OCI-LY3 (cell line): ENCODE measurements at regions not wholly inside any gene's neighbourhood (a gene's known extent, or its start where the extent isn't known, plus 50 kb on each side); places are given as distances from the start of the nearest gene placed in this dataset.

Experiments used
- CTCF ChIP-seq: fragments of 200-600, 300-600 bp; sonication (generic); IDR thresholded peaks from 2 replicates; pipeline ENCODE4 v1.5.1; 2014; ENCODE audit warnings: antibody characterized with exemption, low read length, low read depth
- EZH2phosphoT487 ChIP-seq: fragments of 200-600 bp; shearing (Covaris generic); IDR thresholded peaks from 2 replicates; pipeline ENCODE4 v1.6.1; 2018; ENCODE audit warnings: antibody characterized with exemption, mixed run types, low read depth

GRCh38 chr4:16415751-16416150 is 189.5 kb upstream of the TAPT1 start:
- TF ChIP-seq EZH2phosphoT487 (no peak), CTCF (no peak)
